Stimulated activated CD4-positive, alpha-beta T cell treated with anti-CD3 and anti-CD28 coated beads, Interleukin-1b, Interleukin-23, amount 100 ng/mL, for 48 hours (primary cell): ENCODE measurements at regions not wholly inside any gene's neighbourhood (a gene's known extent, or its start where the extent isn't known, plus 50 kb on each side); places are given as distances from the start of the nearest gene placed in this dataset.

Experiments
- DNase-seq: peaks from one replicate; pipeline ENCODE4 v3.0.0-alpha.2; 2020

DNA sequence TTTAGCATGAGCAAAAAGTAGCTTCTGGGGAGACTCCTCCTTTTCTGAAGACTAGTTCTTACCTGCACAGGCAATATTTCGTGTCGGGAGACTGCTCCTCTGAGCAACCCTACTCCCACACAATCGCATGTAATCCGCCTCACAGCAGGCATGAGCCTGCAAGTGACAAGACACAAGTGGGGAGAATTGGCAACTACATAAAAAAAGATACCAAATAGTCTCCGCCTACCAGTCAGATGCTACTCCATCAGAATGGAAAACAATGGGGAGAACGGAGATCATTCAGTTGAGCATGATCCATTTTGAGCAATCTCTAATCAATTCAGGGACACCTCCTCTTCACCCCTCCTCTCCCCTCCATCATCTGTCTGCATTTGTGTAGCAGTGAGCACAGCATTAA is 321.0 kb downstream of the COG6 start:
- DNase-seq, result no peak

DNA sequence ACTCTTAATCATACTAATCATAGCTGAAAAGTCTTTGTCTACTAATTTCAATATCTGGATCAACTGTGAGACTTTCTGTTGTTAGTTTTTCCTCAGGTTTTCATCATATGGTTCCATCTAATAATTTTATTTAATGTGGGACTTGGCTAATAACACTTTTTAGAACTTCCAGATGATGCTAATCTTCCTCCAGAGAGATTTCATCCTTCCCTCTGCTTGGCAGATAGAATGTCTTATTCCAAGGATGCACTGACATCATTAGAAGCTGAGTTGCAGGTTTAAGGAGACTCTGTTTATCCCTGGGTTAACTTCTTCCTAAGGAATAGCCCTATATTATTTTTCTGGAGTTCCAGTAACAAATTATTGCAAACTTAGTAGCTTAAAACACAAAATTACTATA is 325.6 kb downstream of the COG6 start:
- no peak for DNase-seq

GRCh38 chr13:39982745-39983144 is 327.3 kb downstream of the COG6 start:
- DNase-seq, result no peak

GRCh38 chr13:39985071-39985470 is 329.6 kb downstream of the COG6 start:
- DNase-seq, result no peak

DNA sequence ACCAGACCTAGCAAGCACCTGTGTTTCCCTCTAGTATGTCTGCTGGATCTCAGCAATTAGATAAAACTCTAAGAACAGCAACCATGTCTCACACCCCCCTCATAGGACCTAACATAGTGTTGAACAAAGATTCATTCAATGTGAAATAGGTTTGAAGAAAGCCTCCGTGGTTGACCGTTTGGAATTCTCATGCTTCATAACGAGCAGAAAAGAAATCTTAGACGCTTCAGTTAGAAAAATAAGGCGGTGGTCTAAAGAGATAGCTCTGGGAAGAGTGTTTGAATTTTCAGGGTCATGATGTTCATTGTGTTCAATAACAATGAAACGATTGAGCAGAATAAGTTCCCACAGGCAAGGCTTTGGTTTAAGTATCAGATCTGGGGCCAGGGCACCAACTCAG is 332.9 kb downstream of the COG6 start:
- DNase-seq, result no peak

DNA sequence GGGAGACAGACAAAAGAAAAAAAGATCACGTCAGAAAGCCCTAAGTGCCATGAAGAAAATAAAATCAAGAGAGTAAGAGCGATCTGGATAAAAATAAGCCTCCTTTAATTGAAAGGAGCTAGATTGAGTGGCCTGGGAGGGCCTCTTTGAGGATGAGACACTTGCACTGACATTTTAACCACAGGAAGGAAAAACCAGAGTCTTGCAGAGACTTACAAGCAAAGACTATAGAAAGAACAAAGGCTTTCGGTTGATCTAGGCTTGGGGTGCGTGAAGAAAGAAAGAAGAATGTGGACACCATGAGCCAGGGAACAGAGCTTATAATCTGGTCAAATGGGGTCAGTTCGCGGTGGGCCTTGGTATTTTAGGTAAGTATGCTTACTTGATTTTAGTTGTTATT is 342.7 kb downstream of the COG6 start:
- peak; percentile 19 for DNase-seq

DNA sequence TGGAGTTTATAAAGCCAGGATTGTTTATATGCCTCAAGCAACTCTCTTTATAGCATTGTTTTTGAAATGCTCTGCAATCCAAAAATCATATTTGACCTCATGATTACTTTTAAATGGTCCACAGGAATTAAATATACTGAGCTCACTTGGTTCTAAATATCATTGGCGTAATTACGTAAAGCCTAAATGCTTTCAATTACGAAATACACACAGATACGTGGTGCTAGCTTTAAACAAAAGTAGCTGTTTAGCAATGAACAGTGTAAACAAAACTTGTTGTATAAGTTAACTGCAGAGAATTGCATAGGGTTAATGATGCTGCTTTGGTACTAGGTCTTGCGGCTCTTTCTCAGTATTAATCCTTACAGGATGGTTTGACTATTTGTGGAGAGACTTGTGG is 346.6 kb downstream of the COG6 start:
- no peak for DNase-seq

- no peak for DNase-seq
These were observed 358.1 kb downstream of the COG6 start for GRCh38 chr13:40013554-40013953.

DNA sequence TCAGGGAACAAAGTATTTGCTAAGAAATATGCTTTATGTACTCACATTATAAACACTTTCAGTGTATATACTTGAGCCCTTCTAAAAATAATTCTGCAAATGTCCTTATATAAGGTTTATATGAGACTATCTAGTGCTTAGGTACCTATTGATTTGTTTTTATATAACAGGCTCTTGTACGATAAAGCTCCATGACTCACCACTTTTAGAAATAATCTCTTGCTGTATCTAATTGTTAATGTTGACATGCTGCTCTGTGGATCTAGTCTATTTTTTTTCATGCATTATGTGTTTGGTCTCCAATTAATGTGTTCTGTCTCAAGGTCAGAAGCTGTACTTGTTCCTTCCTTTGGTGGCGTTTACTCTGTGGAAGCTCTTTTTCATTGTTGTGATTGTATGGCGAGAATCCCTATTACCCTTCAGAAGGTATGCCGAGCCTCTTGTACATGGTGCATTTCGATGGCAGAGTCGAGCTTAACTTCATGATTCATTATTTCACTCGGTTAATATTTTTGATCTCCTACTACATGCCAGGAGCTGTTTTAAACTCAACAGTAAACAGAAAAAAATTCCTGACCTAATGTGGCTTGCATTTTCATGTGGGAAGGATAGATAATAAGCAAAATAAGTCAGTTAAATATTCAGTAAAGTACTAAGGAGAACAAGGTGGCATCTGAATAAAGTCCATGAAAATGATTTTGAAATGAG is 361.6 kb downstream of the COG6 start:
- no peak for DNase-seq

DNA sequence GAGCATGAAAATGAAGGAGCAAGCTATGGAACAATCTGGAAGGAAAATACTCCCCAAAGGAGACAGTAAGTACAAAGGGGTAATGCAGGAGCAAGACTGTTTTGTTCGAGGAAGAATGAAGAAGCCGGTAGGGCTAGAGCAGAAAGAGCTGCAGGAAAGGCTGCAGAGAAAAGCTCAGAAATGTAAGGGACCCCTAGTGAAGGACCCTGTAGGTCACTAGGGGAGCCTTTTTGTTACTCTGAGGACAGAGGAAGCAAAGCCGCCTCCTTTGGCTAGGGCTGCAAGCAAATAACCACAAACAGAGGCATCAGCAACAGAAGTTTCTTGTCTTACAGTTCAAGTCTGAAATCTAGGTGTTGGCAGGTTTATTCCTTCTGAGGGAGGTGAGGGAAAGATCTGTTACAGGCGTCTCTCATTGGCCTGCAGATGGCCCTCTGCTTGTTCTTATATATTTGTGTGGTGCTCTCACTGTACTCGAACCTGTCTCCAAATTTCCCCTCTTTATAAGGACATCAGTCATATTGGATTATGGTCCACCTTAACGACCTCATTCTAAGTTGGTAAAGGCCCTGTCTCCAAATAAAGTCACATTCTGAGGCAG is 362.3 kb downstream of the COG6 start:
- DNase-seq, result no peak

DNA sequence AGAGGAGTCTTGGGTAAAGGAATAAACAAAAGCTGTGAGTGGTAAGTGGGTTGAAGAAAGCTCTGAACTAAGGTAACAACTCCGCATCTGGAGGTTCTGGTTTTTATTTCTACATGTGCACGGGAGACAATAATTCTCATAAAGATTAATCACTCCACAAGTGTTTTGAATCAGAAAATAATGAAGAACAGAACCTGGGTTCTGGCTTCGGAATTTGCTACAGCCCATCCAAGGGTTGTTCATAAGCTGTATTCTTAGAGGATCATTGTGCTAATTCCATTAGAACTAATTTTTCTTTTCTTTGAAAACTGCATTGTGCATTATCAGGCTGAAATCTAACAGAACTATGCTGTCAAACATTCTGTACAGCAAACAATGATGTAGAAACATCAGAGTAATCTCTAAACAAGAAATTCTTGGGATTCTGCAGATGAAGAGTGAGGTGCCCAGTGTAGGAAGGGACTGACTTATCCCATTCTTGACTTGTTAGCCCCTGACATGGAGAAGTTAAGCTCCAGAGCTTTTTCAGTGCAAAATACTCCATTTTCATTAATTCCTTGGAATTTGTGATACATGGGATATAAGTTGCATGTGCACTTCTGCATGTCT is 368.2 kb downstream of the COG6 start:
- no peak for DNase-seq

GRCh38 chr13:40024204-40024966 is 368.9 kb downstream of the COG6 start:
- DNase-seq, result peak; percentile 18

GRCh38 chr13:40024967-40025714 is 369.7 kb downstream of the COG6 start:
- no peak for DNase-seq

DNA sequence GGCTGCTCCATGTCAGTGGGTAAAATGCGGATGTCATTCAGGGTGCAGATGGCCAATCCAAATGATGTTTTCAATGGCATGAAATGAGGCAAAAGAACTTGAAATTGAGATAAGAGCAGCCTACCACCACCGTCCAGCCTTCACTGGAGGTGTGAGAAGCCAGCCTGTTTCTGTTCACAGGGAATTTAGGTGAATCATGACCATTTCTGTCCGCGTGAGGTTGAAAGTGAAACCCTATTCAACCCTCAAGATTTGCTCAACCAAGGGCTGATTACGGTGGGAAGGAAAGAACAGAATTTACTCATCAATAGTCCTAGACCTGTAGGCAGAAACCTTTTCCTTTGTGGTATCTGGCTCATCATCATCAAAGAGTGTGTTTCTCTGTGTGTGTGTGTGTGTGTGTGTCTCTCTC is 370.7 kb downstream of the COG6 start:
- DNase-seq, result peak; percentile 75

- peak; percentile 64 for DNase-seq
These were observed 371.3 kb downstream of the COG6 start for GRCh38 chr13:40026741-40027140.

- DNase-seq, result no peak
These were observed 373.0 kb downstream of the COG6 start for GRCh38 chr13:40028446-40028845.

DNA sequence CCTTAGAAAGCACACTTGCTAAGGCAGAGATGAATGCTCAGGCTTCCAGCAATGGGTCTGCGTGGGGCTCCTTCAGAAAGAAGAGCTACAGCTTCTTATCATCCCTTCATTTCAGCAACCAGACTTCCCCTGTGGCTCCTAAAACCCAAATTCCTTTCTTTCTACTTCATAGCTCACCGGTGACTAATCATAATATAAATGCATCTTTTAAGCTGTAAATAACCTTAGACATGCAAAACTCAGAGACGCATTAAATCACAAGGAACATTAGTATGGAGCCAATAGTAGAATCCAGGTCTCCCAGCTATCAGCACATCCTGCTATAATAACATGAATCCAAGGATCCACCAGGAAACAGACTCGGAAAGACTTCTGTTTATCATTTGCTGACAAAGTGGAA is 375.6 kb downstream of the COG6 start:
- no peak for DNase-seq

GRCh38 chr13:40039061-40039460 is 383.6 kb downstream of the COG6 start:
- no peak for DNase-seq

- no peak for DNase-seq
These were observed 387.5 kb downstream of the COG6 start for GRCh38 chr13:40042991-40043390.

DNA sequence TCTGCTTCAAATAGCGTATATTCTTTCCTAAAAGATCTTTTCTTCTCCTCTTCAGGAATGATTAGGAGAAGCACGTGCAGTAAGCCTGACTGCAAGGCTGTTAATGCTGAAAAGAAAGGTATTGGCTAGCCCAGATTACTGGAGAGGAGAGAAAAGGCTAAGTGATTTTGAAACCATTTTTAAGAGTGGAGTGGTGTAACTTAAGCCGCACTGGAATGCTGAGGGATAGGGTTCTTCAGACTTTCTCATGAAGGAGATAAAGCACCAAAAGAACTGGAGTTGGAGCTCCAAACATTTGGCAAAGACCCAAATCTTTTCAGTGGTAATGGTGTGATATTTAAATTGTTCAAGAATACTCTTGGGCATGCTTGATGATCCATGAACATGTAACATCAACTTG is 388.3 kb downstream of the COG6 start:
- DNase-seq, result no peak

DNA sequence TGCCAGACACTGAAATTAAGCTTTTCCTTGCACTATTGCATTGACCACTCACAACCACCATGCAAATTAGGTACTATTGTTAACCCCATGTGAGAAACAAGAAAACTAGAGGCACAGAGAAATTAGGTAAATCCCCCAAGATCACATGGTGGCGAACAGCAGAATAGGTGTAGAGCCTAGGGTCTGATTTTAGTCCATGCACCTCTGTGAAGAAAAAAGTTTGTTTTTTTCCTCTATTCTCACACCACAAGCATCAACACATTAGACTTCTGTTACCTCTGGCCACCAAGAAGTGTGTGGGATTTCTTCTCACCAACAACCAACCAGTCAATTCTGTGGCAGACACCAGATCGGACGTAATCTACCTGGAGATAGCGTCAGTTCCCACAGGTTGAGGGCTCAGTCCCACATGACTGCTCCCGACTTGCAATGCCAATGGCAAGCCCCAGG is 391.9 kb downstream of the COG6 start:
- DNase-seq, result no peak

- DNase-seq, result no peak
These were observed 393.1 kb downstream of the COG6 start for GRCh38 chr13:40048551-40048950.

DNA sequence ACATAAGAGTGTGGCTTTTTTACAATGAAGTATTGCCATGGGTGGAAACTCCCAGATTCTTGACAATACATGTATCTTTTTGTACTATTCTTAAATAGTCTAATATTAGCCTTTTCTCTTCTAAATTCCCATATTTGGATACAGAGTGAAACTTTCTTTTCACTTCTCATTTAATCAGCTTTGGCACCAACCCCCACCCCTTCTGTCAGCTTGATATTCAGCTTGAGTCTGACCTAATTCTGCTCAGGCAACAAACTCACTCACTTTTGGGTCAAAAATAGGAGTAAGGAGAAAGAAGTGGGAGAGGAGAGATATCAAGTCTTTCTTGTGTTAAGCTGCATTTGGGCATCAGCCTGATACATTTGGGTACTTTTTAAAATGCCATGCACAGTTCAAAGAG is 397.5 kb downstream of the COG6 start:
- no peak for DNase-seq
